HCT116 (cell line): ENCODE measurements at regions not wholly inside any gene's neighbourhood (a gene's known extent, or its start where the extent isn't known, plus 50 kb on each side); places are given as distances from the start of the nearest gene placed in this dataset.

Experiments
- ATAC-seq: fragments of 200-7000 bp; cut with Tn5 transposase; 2 replicates; pipeline ENCODE4 v1.9.1; 2020; ENCODE audit warnings: mild to moderate bottlenecking, moderate library complexity
- BruUV-seq: library from RNA; stranded (reverse); fragments of 400-500 nt; replicated peaks from 2 replicates; lab custom pipeline; 2021; lab: Mats Ljungman, UMichigan
- CTCF ChIA-PET: fragments of 300-600 bp; sonication (Branson Sonifier 250); formaldehyde crosslinking; loops from one replicate; lab custom pipeline; 2021; ENCODE audit warnings: antibody characterized with exemption; lab: Charles Lee
- POLR2A ChIA-PET: fragments of 300-600, 350-600 bp; sonication (Branson Sonifier 250); formaldehyde crosslinking; loops from one replicate; lab custom pipeline; 2021; ENCODE audit warnings: antibody characterized with exemption; lab: Charles Lee
- RAD21 ChIA-PET, 2 experiments: fragments of 300-600 bp; sonication (Branson Sonifier 250); formaldehyde crosslinking; loops; one replicate each; lab custom pipeline; 2023; ENCODE audit warnings: low total read pairs in 2 of 2; ENCODE audit not compliant: uncharacterized antibody in 2 of 2, unreplicated experiment in 2 of 2, low non-redundant PET in 1 of 2; lab: Charles Lee
- DNase-seq: peaks from one replicate; pipeline ENCODE4 v3.0.0-alpha.2; 2010; ENCODE audit warnings: low read depth, low spot score
- H2AFZ ChIP-seq: fragments of 200-600 bp; shearing (Covaris generic), sonication (generic); 2 replicates; pipeline ENCODE4 v1.6.1; 2017; ENCODE audit warnings: low read depth, mixed run types, mixed read lengths, antibody characterized with exemption, low read length; ENCODE audit not compliant: poor library complexity, severe bottlenecking
- H3K27ac ChIP-seq: 2 replicates; pipeline ENCODE4 v1.5.1; 2012; ENCODE audit warnings: low read depth, low read length
- H3K27me3 ChIP-seq: fragments of 200-600 bp; sonication (generic); 2 replicates; pipeline ENCODE4 v1.6.1; 2016; ENCODE audit warnings: mixed run types, low read length, mixed read lengths; ENCODE audit not compliant: insufficient read depth
- H3K36me3 ChIP-seq, 2 experiments: fragments of 200-500 bp in 1 of 2; fragments of 200-600 bp in 1 of 2; sonication (Bioruptor generic) in 1 of 2; sonication (generic) in 1 of 2; 2 replicates each; pipeline versions ENCODE4 v1.5.1 to v1.6.1; 2014 to 2016; ENCODE audit warnings: low read length in 2 of 2, inconsistent platforms in 1 of 2, mixed read lengths in 1 of 2, mixed run types in 1 of 2; ENCODE audit not compliant: insufficient read depth in 2 of 2, control insufficient read depth in 1 of 2
- H3K4me1 ChIP-seq, 2 experiments: fragments of 200-600 bp in 1 of 2; sonication (generic) in 1 of 2; 2 replicates each; pipeline versions ENCODE4 v1.5.1 to v1.6.1; 2012 to 2017; ENCODE audit warnings: low read length in 2 of 2, inconsistent platforms in 1 of 2, mild to moderate bottlenecking in 1 of 2, mixed read lengths in 1 of 2, mixed run types in 1 of 2, moderate library complexity in 1 of 2; ENCODE audit not compliant: insufficient read depth in 2 of 2, control insufficient read depth in 1 of 2
- H3K4me2 ChIP-seq: fragments of 200-600 bp; sonication (generic); 2 replicates; pipeline ENCODE4 v1.6.1; 2017; ENCODE audit warnings: mixed run types, low read length, mixed read lengths
- H3K4me3 ChIP-seq, 2 experiments: fragments of 200-600 bp in 1 of 2; sonication (generic) in 1 of 2; replicated peaks in 1 of 2; 2 replicates each; pipeline ENCODE4 v1.5.1; 2011 to 2016; ENCODE audit warnings: low read length in 2 of 2, control low read depth in 1 of 2, low read depth in 1 of 2, mild to moderate bottlenecking in 1 of 2, mixed read lengths in 1 of 2, mixed run types in 1 of 2
- H3K79me2 ChIP-seq: fragments of 200-600 bp; sonication (generic); 2 replicates; pipeline ENCODE4 v1.6.1; 2017; ENCODE audit warnings: mild to moderate bottlenecking, mixed run types, low read length, moderate library complexity, mixed read lengths; ENCODE audit not compliant: insufficient read depth
- H3K9ac ChIP-seq: fragments of 200-600 bp; sonication (generic); 2 replicates; pipeline ENCODE4 v1.6.1; 2016; ENCODE audit warnings: low read length, mixed read lengths
- H3K9me2 ChIP-seq: fragments of 200-600 bp; sonication (generic), shearing (Covaris generic); 2 replicates; pipeline ENCODE4 v1.6.1; 2017; ENCODE audit warnings: mixed run types, mild to moderate bottlenecking, moderate library complexity; ENCODE audit not compliant: insufficient read depth
- H3K9me3 ChIP-seq, 2 experiments: fragments of 200-500 bp in 1 of 2; fragments of 200-600 bp in 1 of 2; sonication (Bioruptor generic) in 1 of 2; sonication (generic) in 1 of 2; 2 replicates each; pipeline ENCODE4 v1.6.1; 2014 to 2017; ENCODE audit warnings: low read length in 2 of 2, mixed read lengths in 2 of 2, inconsistent platforms in 1 of 2, low read depth in 1 of 2, mild to moderate bottlenecking in 1 of 2, mixed run types in 1 of 2, moderate library complexity in 1 of 2; ENCODE audit not compliant: control insufficient read depth in 1 of 2, insufficient read depth in 1 of 2
- H4K20me1 ChIP-seq: fragments of 200-600 bp; sonication (generic), shearing (Covaris generic); 2 replicates; pipeline ENCODE4 v1.6.1; 2017; ENCODE audit warnings: mixed run types, mild to moderate bottlenecking, moderate library complexity; ENCODE audit not compliant: insufficient read depth
- ATF3 ChIP-seq: IDR thresholded peaks from 2 replicates; pipeline ENCODE4 v1.6.1; 2012
- CBX3 ChIP-seq: IDR thresholded peaks from 2 replicates; pipeline ENCODE4 v1.6.1; 2012; ENCODE audit warnings: low read depth
- CEBPB ChIP-seq: IDR thresholded peaks from 2 replicates; pipeline ENCODE4 v1.6.1; 2012; ENCODE audit warnings: low read depth
- CTCF ChIP-seq, 3 experiments: fragments of 200-600 bp in 1 of 3; sonication (generic) in 1 of 3; IDR thresholded peaks in 2 of 3; conservative IDR thresholded peaks in 1 of 3; 2 replicates each; pipeline ENCODE4 v1.5.1; 2012 to 2017; ENCODE audit warnings: low read depth in 2 of 3, low read length in 2 of 3, antibody characterized with exemption in 1 of 3, borderline replicate concordance in 1 of 3, control low read depth in 1 of 3, mild to moderate bottlenecking in 1 of 3, mixed read lengths in 1 of 3, mixed run types in 1 of 3, moderate library complexity in 1 of 3; ENCODE audit not compliant: insufficient read depth in 1 of 3
- EZH2 ChIP-seq: fragments of 200-600 bp; sonication (generic); IDR thresholded peaks from 2 replicates; pipeline ENCODE4 v1.6.1; 2017; ENCODE audit warnings: antibody characterized with exemption, mixed run types
- EZH2phosphoT487 ChIP-seq: fragments of 200-600 bp; IDR thresholded peaks from 2 replicates; pipeline ENCODE4 v1.6.1; 2018; ENCODE audit warnings: antibody characterized with exemption, borderline replicate concordance
- FOSL1 ChIP-seq: IDR thresholded peaks from 2 replicates; pipeline ENCODE4 v1.6.1; 2012; ENCODE audit warnings: low read depth
- MAX ChIP-seq: IDR thresholded peaks from 2 replicates; pipeline ENCODE4 v1.6.1; 2012
- POLR2A ChIP-seq: IDR thresholded peaks from 2 replicates; pipeline ENCODE4 v1.7.0; 2011; ENCODE audit warnings: borderline replicate concordance; ENCODE audit not compliant: insufficient read depth, insufficient read length; ENCODE audit errors: extremely low read depth
- POLR2AphosphoS5 ChIP-seq: IDR thresholded peaks from 2 replicates; pipeline ENCODE4 v1.6.1; 2011; ENCODE audit warnings: mild to moderate bottlenecking, low read depth, low read length, moderate library complexity
- RAD21 ChIP-seq: IDR thresholded peaks from 2 replicates; pipeline ENCODE4 v1.6.1; 2012; ENCODE audit warnings: low read depth, mild to moderate bottlenecking
- REST ChIP-seq: IDR thresholded peaks from 2 replicates; pipeline ENCODE4 v1.6.1; 2012; ENCODE audit warnings: low read depth
- SIN3A ChIP-seq: IDR thresholded peaks from 2 replicates; pipeline ENCODE4 v1.6.1; 2012; ENCODE audit warnings: low read depth
- SP1 ChIP-seq: IDR thresholded peaks from 2 replicates; pipeline ENCODE4 v1.6.1; 2012; ENCODE audit warnings: low read depth
- TCF7L2 ChIP-seq: IDR thresholded peaks from 2 replicates; pipeline ENCODE4 v1.7.0; 2011; ENCODE audit warnings: borderline replicate concordance, inconsistent platforms; ENCODE audit not compliant: insufficient read depth, insufficient read length; ENCODE audit errors: extremely low read depth
- YY1 ChIP-seq: IDR thresholded peaks from 2 replicates; pipeline ENCODE4 v1.6.1; 2011; ENCODE audit warnings: low read length, low read depth, moderate library complexity, mild to moderate bottlenecking; ENCODE audit not compliant: insufficient replicate concordance; ENCODE audit errors: extremely low read depth
- ZBTB33 ChIP-seq: IDR thresholded peaks from 2 replicates; pipeline ENCODE4 v1.6.1; 2011; ENCODE audit warnings: mild to moderate bottlenecking, low read length, moderate library complexity; ENCODE audit not compliant: insufficient replicate concordance; ENCODE audit errors: extremely low read depth
- ZFX ChIP-seq: fragments of 450-650 bp; IDR thresholded peaks from 2 replicates; pipeline ENCODE4 v1.6.1; 2017
- ZNF274 ChIP-seq: fragments of 200-500 bp; sonication (Bioruptor generic); IDR thresholded peaks from 2 replicates; pipeline ENCODE4 v1.6.1; 2014; ENCODE audit warnings: mild to moderate bottlenecking, low read depth, low read length, inconsistent platforms
- intact Hi-C: fragments of 100-400 bp; cut with micrococcal nuclease; formaldehyde crosslinking; loops from 2 replicates; pipeline ENCODE4 v1.10.0; 2022

GRCh38 chr20:39946053-39946810 lies 742.8 kb downstream of the MAFB start:
- no peak for DNase-seq
- Histone ChIP-seq H3K9me2 (no peaks in the 10 kb centered on the region), H3K36me3 (no peaks in the 10 kb centered on the region), H3K9me3 (peaks cover 3 to 11% of the 10 kb centered on the region in 2 experiments; a peak in 2 of 4 replicates), H3K4me2 (no peak overlapping the region), H3K4me3 (no peak overlapping the region), H2AFZ (no peak overlapping the region), H3K9ac (no peak overlapping the region), H4K20me1 (no peaks in the 10 kb centered on the region), H3K27ac (no peak overlapping the region), H3K79me2 (no peaks in the 10 kb centered on the region), H3K27me3 (no peaks in the 10 kb centered on the region), H3K4me1 (no peaks in the 10 kb centered on the region)
- intact Hi-C loops, result no loop called here
- ChIA-PET CTCF (no interaction called here), POLR2A (no interaction called here), RAD21 (no interaction called here)
- no peak for ATAC-seq
- BruUV-seq, result no TSS peak
- no peak for TF ChIP-seq ATF3
- TF ChIP-seq ZBTB33, result no peak
- no peak for TF ChIP-seq ZNF274
- no peak for TF ChIP-seq EZH2phosphoT487
- no peak for TF ChIP-seq ZFX
- no peak for TF ChIP-seq TCF7L2
- no peak for TF ChIP-seq CBX3
- TF ChIP-seq MAX, result no peak
- TF ChIP-seq POLR2A, result no peak
- TF ChIP-seq FOSL1, result no peak
- no peak for TF ChIP-seq EZH2
- TF ChIP-seq CEBPB, result no peak
- no peak for TF ChIP-seq REST
- no peak for TF ChIP-seq YY1
- TF ChIP-seq POLR2AphosphoS5, result no peak
- TF ChIP-seq CTCF (IDR thresholded peaks at IDR 0.05 in 2 of 3, conservative IDR thresholded peaks at IDR 0.05 in 1 of 3; ENCODE audit: borderline replicate concordance in 1 of 3, insufficient read depth in 1 of 3, low read depth in 2 of 3, low read length in 2 of 3), result no peak
- TF ChIP-seq RAD21, result no peak
- TF ChIP-seq SP1, result no peak
- TF ChIP-seq SIN3A, result no peak
